Esophagus (tissue), 2 donors: ENCODE measurements at regions not wholly inside any gene's neighbourhood (a gene's known extent, or its start where the extent isn't known, plus 50 kb on each side); places are given as distances from the start of the nearest gene placed in this dataset.

Experiments
- H3K27ac ChIP-seq, 2 donors: one replicate each; pipeline ENCODE4 v1.5.1; 2013; ENCODE audit warnings: low read depth in 2 of 2, mild to moderate bottlenecking in 2 of 2, inconsistent platforms in 1 of 2, low read length in 1 of 2, moderate library complexity in 1 of 2
- H3K27me3 ChIP-seq, 2 donors: one replicate each; pipeline ENCODE4 v1.6.1; 2013; ENCODE audit warnings: low read length in 2 of 2, control low read depth in 1 of 2, mild to moderate bottlenecking in 1 of 2; ENCODE audit not compliant: insufficient read depth in 2 of 2, control insufficient read depth in 1 of 2
- H3K36me3 ChIP-seq, 2 donors: one replicate each; pipeline ENCODE4 v1.6.1; 2013; ENCODE audit warnings: low read length in 1 of 2; ENCODE audit not compliant: control insufficient read depth in 2 of 2, insufficient read depth in 2 of 2
- H3K4me1 ChIP-seq, 2 donors: one replicate each; pipeline ENCODE4 v1.6.1; 2013; ENCODE audit warnings: low read length in 1 of 2; ENCODE audit not compliant: control insufficient read depth in 2 of 2, insufficient read depth in 2 of 2
- H3K4me3 ChIP-seq, 2 donors: one replicate each; pipeline ENCODE4 v1.5.1; 2013; ENCODE audit warnings: low read length in 2 of 2, mild to moderate bottlenecking in 2 of 2, low read depth in 1 of 2, moderate library complexity in 1 of 2
- H3K9me3 ChIP-seq, 2 donors: one replicate each; pipeline ENCODE4 v1.6.1; 2013; ENCODE audit warnings: mild to moderate bottlenecking in 2 of 2, low read depth in 1 of 2, low read length in 1 of 2, moderate library complexity in 1 of 2; ENCODE audit not compliant: control insufficient read depth in 2 of 2, insufficient read depth in 1 of 2
- WGBS, 2 donors: extraction: QIAGEN DNeasy Blood & Tissue Kit; methylation state at CpG; one replicate each; pipeline ENCODE4 v1.1.7; 2013; 5-methylcytosine and 5-hydroxymethylcytosine counted together
- donor health status: healthy with polysubstance abuse.
- donor health status: Bipolar disorder and iron deficiency.

- no peaks in the 10 kb centered on the region for H3K36me3 ChIP-seq
- 56 to 70% methylated on average over 1 of the region's 1 CpG for WGBS, 2 donors
- H3K9me3 ChIP-seq: no peaks in the 10 kb centered on the region
- H3K27ac ChIP-seq: no peak overlapping the region
- H3K27me3 ChIP-seq: no peaks in the 10 kb centered on the region
- H3K4me1 ChIP-seq: no peaks in the 10 kb centered on the region
- no peak overlapping the region for H3K4me3 ChIP-seq
Measured at GRCh38 chr9:71326360-71326759, 204.9 kb upstream of the TRPM3 start.

- no peak overlapping the region for H3K27ac ChIP-seq
- H3K36me3 ChIP-seq: no peaks in the 10 kb centered on the region
- no peaks in the 10 kb centered on the region for H3K27me3 ChIP-seq
- H3K9me3 ChIP-seq: no peaks in the 10 kb centered on the region
- no peak overlapping the region for H3K4me3 ChIP-seq
- H3K4me1 ChIP-seq: no peaks in the 10 kb centered on the region
- WGBS, 2 donors: 97% methylated on average over 3 of the region's 3 CpGs
Measured at GRCh38 chr9:71323357-71323756, 201.9 kb upstream of the TRPM3 start.

GRCh38 chr9:71322311-71322710 lies 200.9 kb upstream of the TRPM3 start:
- Histone ChIP-seq H3K4me3 (no peak overlapping the region), H3K27me3 (no peaks in the 10 kb centered on the region), H3K4me1 (no peaks in the 10 kb centered on the region), H3K9me3 (no peaks in the 10 kb centered on the region), H3K36me3 (no peaks in the 10 kb centered on the region), H3K27ac (no peak overlapping the region)
- WGBS, 2 donors: 90 to 92% methylated on average over 3 of the region's 3 CpGs

- WGBS, 2 donors: 77 to 90% methylated on average over 1 of the region's 1 CpG
- Histone ChIP-seq H3K27me3 (no peaks in the 10 kb centered on the region), H3K4me3 (no peak overlapping the region), H3K36me3 (no peaks in the 10 kb centered on the region), H3K4me1 (no peaks in the 10 kb centered on the region), H3K27ac (no peak overlapping the region), H3K9me3 (no peaks in the 10 kb centered on the region)
Measured at GRCh38 chr9:71308454-71308853, 187.0 kb upstream of the TRPM3 start.

- 80% methylated on average over 3 of the region's 3 CpGs for WGBS, 2 donors
Measured at GRCh38 chr9:71306134-71306533, 184.7 kb upstream of the TRPM3 start.

GRCh38 chr9:71303351-71303750 lies 181.9 kb upstream of the TRPM3 start:
- H3K9me3 ChIP-seq: no peaks in the 10 kb centered on the region
- no peaks in the 10 kb centered on the region for H3K36me3 ChIP-seq
- WGBS, 2 donors: 92 to 97% methylated on average over 1 of the region's 1 CpG
- no peak overlapping the region for H3K4me3 ChIP-seq
- no peaks in the 10 kb centered on the region for H3K27me3 ChIP-seq
- H3K27ac ChIP-seq: no peak overlapping the region
- no peaks in the 10 kb centered on the region for H3K4me1 ChIP-seq

More at GRCh38 chr9:71306134-71306533, 184.7 kb upstream of the TRPM3 start:
- no peaks in the 10 kb centered on the region for H3K36me3 ChIP-seq
- H3K27ac ChIP-seq: no peak overlapping the region
- no peaks in the 10 kb centered on the region for H3K9me3 ChIP-seq
- H3K4me3 ChIP-seq: no peak overlapping the region
- no peaks in the 10 kb centered on the region for H3K27me3 ChIP-seq
- H3K4me1 ChIP-seq: no peaks in the 10 kb centered on the region

GRCh38 chr9:71302776-71303175 lies 181.4 kb upstream of the TRPM3 start:
- WGBS, 2 donors: 74 to 82% methylated on average over 5 of the region's 5 CpGs
- H3K4me1 ChIP-seq: no peaks in the 10 kb centered on the region
- H3K36me3 ChIP-seq: no peaks in the 10 kb centered on the region
- H3K27ac ChIP-seq: no peak overlapping the region
- H3K4me3 ChIP-seq: no peak overlapping the region
- H3K9me3 ChIP-seq: no peaks in the 10 kb centered on the region
- no peaks in the 10 kb centered on the region for H3K27me3 ChIP-seq

- H3K36me3 ChIP-seq: no peaks in the 10 kb centered on the region
- H3K4me3 ChIP-seq: no peak overlapping the region
- 74 to 78% methylated on average over 3 of the region's 3 CpGs for WGBS, 2 donors
- H3K27ac ChIP-seq: no peak overlapping the region
- no peaks in the 10 kb centered on the region for H3K27me3 ChIP-seq
- no peaks in the 10 kb centered on the region for H3K9me3 ChIP-seq
- no peaks in the 10 kb centered on the region for H3K4me1 ChIP-seq
Measured at GRCh38 chr9:71295928-71296327, 174.5 kb upstream of the TRPM3 start.

GRCh38 chr9:71286146-71286545 lies 164.7 kb upstream of the TRPM3 start:
- Histone ChIP-seq H3K4me3 (no peak overlapping the region), H3K36me3 (no peaks in the 10 kb centered on the region), H3K9me3 (no peaks in the 10 kb centered on the region), H3K27me3 (no peaks in the 10 kb centered on the region), H3K4me1 (no peaks in the 10 kb centered on the region), H3K27ac (no peak overlapping the region)
- WGBS, 2 donors: 81 to 82% methylated on average over 4 of the region's 4 CpGs

- H3K27ac ChIP-seq: no peak overlapping the region
- 20 to 31% methylated on average over 8 of the region's 8 CpGs for WGBS, 2 donors
- H3K27me3 ChIP-seq: no peaks in the 10 kb centered on the region
- no peaks in the 10 kb centered on the region for H3K9me3 ChIP-seq
- H3K4me1 ChIP-seq: no peaks in the 10 kb centered on the region
- H3K36me3 ChIP-seq: no peaks in the 10 kb centered on the region
- no peak overlapping the region for H3K4me3 ChIP-seq
Measured at GRCh38 chr9:71285191-71285656, 163.8 kb upstream of the TRPM3 start.
